GM18907 (cell line): ENCODE measurements at regions not wholly inside any gene's neighbourhood (a gene's known extent, or its start where the extent isn't known, plus 50 kb on each side); places are given as distances from the start of the nearest gene placed in this dataset.
"Not testable (repeated sequence)": the region's sequence is repeated elsewhere in the genome, so short reads cannot be mapped to it uniquely, and the experiment has no call there.

Experiments used
- ATAC-seq: cut with Tn5 transposase; IDR thresholded peaks from one replicate; pipeline ENCODE4 v1.9.1; 2021; ENCODE audit warnings: mild to moderate bottlenecking, moderate library complexity; ENCODE audit not compliant: unreplicated experiment

GRCh38 chr2:35962585-35963146 is 392.9 kb upstream of the CRIM1 start:
- ATAC-seq = no peak

DNA sequence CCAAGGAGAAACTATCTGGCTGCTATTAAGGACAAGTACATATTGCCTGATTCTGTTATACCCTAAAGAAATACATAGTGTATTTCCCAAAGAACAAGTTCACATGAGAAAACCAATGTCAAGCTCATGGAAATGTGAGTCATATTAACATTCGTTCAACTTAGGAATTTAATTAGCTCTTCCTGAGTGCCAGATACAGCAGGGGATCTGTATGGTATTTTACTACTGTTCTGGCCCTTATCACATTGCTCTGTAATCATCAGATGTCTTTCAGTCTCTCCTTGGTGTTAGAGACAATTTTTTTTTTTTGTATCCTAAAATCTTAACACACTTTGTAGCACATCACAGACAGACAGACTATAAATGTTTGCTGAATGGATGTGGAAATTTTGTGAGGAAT is 395.0 kb upstream of the CRIM1 start:
- ATAC-seq = no peak

DNA sequence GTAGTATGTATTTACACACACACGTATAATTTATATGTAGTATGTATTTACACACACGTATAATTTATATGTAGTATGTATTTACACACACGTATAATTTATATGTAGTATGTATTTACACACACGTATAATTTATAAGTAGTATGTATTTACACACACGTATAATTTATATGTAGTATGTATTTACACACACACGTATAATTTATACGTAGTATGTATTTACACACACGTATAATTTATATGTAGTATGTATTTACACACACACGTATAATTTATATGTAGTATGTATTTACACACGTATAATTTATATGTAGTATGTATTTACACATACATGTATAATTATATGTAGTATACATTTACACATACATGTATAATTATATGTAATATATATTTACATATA is 398.5 kb upstream of the CRIM1 start:
- ATAC-seq = not testable (repeated sequence)

GRCh38 chr2:35946478-35946877 is 409.1 kb upstream of the CRIM1 start:
- no peak for ATAC-seq

DNA sequence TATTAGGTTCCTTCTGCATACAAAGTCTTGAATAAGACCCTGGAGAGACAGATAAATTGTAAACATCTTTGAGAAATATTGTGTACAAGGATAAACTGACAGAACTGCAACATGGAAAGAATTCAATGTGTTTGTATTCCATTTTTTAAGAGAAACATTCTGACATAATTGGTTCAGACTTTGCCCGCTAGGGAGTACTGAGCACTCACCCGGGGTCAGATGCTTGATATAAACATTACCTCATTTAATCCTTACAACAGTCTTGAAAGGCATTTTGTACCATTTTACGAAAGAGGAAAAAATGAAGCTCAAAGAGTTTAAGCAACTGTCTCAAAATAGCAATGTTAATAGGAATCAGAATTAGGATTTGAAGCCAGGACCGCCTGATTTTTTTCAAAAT is 416.7 kb upstream of the CRIM1 start:
- ATAC-seq = no peak

DNA sequence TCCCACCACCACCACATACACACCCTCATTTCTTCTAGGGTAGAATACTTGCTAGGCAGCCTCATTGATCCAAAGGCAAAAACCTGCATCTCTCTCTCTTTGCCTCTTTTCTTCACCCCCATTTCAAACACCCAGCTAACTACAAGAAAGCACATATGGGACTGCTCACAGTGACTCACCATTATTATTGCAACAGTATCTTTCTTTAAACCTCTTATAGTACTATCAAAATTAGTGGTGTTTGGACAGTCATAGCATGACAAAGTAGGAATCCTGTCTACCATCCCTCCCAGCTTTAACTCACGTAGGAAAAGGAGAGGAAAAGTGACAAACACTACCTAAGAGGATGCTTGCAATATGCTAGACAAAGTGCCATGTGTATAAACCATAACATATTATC is 422.5 kb upstream of the CRIM1 start:
- no peak for ATAC-seq

- ATAC-seq = no peak
Measured at GRCh38 chr2:35932276-35932963, 423.2 kb upstream of the CRIM1 start.

DNA sequence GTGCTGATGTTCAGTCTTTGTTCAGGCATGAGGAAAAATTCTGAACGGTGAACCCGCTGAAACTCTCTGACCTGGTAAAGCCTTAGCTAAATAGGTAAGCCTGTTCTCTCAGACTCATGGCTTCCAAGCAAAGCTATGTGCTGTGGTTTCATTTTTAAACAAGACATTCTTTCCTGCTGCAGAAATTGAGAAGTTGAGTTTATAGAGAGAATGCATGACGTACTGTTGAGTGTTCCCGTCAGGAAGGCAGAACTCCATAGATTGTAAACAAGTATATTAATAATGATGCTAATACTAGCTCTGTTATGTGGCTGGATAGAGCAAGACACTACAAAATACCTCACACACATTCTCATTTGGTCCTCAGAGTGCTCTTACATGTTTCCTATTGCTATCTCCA is 424.0 kb upstream of the CRIM1 start:
- no peak for ATAC-seq

DNA sequence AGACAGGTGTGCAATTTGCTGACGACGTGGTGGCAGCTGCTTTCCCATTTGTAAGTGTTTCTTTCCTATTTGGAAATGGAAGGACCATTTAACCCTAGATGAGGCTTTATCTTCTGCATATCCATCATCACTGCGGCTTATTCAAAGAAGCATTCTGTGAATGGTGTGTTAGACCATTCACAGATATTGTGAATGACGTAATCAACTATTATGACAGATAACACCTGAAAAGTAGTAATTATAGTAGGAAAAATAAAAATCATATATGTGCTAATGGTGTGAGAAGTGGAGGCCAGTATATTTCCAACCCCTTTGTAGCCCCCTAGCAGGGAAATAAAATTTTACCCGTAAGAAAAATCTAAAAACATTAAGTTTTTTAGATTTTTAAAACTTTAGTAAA is 424.5 kb upstream of the CRIM1 start:
- no peak for ATAC-seq

GRCh38 chr2:35929551-35929950 is 426.0 kb upstream of the CRIM1 start:
- no peak for ATAC-seq

DNA sequence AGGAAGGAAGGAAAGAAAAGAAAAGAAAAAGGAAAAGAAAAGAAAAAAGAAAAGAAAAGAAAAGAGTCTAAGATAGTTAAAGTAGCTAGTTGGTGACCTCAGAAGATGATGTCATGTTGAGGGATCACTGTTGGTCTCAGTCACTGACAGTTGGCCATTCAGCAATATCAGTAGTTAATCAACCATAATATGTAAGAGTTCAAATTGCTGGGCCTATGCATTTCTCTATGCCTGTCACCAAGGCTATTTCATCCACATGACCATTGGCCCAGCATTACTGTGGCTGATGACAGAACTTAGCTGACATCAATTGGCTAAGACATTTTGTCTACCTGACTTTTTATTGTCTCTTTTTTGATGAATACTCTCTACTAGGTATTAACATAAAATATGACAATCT is 435.5 kb upstream of the CRIM1 start:
- no peak for ATAC-seq

GRCh38 chr2:35915261-35915660 is 440.3 kb upstream of the CRIM1 start:
- no peak for ATAC-seq

DNA sequence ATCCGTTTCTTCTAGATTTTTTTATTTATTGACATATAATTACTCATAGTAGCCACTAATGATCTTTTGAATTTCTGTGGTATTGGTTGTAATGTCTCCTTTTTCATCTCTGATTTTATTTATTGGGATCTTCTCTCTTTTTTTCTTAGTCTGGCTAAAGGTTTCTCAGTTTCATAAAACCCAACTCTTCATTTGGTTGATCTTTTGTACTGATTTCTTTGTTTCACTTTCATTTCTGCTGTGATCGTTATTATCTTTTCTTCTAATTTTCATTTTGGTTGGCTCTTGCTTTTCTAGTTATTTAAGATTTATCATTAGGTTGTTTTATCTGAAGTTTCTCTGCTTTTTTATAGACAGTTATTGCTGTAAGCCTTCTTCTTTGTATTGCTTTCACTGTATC is 463.6 kb upstream of the CRIM1 start:
- no peak for ATAC-seq

- ATAC-seq = no peak
Measured at GRCh38 chr2:35891528-35891927, 464.1 kb upstream of the CRIM1 start.

DNA sequence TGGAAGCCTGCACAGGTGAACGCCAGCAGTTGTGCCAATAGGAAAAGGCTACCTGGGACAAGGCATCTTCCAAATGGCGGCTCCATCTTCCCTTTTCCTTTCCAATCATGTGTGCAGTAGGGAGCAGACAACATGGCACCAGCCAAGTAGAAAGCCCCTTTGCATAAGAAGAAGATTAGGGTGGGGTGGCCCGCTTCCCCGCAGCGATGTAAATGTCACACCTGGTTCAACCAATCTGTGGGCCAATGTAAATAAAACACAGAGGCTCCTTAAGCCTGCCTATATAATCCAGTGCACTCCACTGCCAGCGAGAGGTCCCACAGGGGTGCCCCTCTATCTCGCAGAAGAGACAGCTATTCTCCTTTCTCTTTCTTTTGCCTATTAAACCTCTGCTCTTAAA is 468.4 kb upstream of the CRIM1 start:
- no peak for ATAC-seq

GRCh38 chr2:35873921-35874320 is 481.7 kb upstream of the CRIM1 start:
- ATAC-seq = no peak

DNA sequence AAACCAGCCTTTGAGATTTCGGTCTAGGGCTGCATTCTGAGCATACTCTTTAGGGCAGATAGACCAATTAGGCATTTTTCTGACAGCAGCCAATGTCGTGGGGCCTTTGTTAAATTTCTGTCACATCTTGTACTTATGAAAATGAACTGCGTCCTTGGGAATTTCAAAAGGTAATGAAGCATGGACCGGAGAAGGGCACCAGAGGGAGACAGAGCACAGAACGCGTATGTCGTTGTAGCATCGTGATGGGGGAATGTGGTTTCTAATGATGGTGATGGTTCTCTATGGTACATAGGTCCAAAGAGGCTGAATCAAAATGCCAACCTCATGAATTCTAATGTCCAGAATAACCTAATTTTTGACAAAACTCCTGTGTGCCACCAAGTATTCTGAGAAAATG is 483.9 kb upstream of the CRIM1 start:
- ATAC-seq = no peak

DNA sequence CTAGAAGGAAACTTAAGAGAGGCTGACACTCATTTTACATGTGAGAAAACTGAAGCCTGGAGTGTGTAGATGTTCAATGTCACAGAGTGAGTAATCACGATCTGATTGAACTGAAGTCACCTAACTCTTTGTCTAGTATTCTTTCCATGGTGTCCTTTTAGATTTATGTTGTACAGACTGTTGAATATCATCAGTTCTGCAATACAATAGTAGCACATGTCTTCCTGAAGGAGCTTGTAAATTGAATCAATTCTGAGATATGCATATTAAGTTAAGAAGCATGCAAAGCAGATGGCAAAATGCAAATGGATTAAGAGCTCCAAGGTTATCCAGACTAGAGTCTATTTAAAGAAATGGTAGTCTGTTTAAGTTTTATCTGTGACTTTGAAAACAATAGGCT is 484.9 kb upstream of the CRIM1 start:
- ATAC-seq = no peak

- no peak for ATAC-seq
Measured at GRCh38 chr2:35864141-35864540, 491.4 kb upstream of the CRIM1 start.

GRCh38 chr2:35858216-35858615 is 497.4 kb upstream of the CRIM1 start:
- no peak for ATAC-seq

DNA sequence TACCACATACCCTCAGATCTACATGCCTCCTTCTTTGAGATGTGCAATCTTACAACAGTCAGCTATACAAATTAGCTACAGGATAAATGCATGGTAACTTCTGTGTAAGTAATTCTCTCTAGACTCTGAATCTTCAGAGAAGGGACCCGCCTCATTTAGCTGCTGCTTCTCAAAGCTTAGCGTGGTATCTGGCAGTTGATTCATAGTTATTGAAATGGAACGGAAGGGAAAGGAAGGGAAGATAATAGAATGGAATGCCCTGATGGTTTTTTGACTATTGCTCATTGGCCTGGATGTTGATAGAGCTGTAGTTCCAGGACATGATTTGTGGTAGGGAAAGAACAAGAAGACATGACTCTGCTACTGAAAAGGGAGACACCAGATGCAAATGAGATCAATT is 498.1 kb upstream of the CRIM1 start:
- no peak for ATAC-seq

DNA sequence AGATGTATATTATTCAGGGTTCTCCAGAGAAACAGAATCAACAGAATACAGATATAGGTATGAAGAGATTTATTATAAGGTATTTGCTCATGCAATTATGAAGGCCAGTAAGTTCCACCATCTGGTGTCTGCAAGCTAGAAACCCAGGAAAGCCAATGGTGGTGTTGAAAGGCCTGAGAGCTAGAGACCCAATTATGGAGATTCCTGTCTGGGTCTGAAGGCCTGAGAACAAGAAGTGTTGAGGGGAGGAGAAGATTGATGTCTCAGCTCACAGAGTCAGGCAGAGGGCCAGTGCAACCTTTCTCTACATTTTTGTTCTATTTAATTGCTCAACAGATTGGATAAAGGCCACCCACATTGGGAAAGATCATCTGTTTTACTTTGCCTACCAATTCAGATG is 524.2 kb upstream of the CRIM1 start:
- no peak for ATAC-seq

DNA sequence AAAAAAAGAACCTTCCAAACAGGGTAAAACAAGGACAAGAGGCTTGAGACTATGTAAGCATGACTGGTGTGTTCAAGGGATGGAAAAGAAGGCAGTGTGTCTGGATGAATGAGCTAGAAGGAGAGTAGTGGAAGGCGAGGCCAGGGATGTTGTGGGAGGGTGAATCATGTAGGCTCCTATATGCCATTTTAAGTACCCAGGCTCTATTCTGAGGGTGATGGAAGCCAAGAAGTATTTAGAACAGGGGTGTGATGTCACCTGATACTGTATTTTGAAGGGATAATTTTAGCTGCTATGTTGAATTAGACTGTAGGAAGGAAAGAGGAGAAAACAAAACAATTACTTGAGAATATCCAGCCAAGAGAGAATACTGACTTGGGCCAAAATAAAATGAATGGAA is 524.7 kb upstream of the CRIM1 start:
- no peak for ATAC-seq
